ENCODE measurements at regions not wholly inside any gene's neighbourhood (a gene's known extent, or its start where the extent isn't known, plus 50 kb on each side); places are given as distances from the start of the nearest gene placed in this dataset.

DNA sequence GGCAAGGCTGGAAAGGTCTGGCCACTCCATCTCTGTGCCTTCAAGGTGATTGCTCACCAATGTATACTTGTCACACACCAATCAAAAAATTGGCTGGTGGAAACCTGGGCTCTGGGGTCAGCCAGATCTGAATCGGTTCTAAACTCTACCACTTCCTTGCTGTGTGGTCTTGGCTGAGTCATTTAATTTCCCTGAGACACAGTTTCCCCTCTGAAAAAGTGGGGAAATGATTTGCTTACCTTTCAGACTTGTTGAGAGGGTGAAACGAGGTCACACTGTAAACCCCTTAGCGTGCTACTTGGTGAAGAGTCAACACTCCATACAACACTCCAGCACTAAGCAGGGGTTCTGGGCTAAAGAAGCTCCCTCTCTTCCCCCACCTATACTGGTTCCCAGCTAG lies 252.3 kb upstream of the ZIC3 start:
- H3K4me1 Mint-ChIP-seq: no peaks in the 10 kb centered on the region
- H3K4me3 Mint-ChIP-seq: no peak overlapping the region

DNA sequence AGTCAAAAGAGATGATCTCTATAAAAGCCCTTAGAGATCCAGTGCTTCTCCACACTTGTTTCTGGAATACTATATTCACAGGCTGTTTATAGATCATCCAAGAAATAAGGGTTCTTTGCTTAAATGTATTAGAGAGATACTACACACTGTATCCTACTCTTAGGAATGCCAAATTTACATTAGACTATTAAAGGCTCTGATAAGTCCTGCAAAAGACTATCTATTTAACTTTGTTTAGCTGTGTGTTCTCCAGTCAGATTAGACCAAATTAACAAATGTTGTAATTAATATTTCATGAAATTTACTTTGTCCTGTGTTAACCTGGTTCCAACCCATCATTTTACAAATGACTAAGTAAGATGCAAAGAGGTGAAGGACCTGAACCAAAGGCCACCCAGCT lies 260.5 kb upstream of the ZIC3 start:
- peaks cover 2% of the 10 kb centered on the region for H3K9me3 Mint-ChIP-seq
- no peaks in the 10 kb centered on the region for H3K36me3 Mint-ChIP-seq
- no peak overlapping the region for H3K27ac Mint-ChIP-seq
- no peaks in the 10 kb centered on the region for H3K27me3 Mint-ChIP-seq
- no peak for ATAC-seq (ENCODE audit: low read depth)
- no peak for DNase-seq (ENCODE audit: low spot score in 2 of 2)
- H3K4me1 Mint-ChIP-seq: no peaks in the 10 kb centered on the region
- H3K4me3 Mint-ChIP-seq: no peak overlapping the region

More for the DNA sequence above, 252.3 kb upstream of the ZIC3 start:
- H3K27ac Mint-ChIP-seq: no peak overlapping the region
- no peaks in the 10 kb centered on the region for H3K36me3 Mint-ChIP-seq
- ATAC-seq (ENCODE audit: low read depth) (no peak), DNase-seq (ENCODE audit: low spot score in 2 of 2) (no peak)
- peaks cover 1% of the 10 kb centered on the region for H3K9me3 Mint-ChIP-seq
- no peaks in the 10 kb centered on the region for H3K27me3 Mint-ChIP-seq

DNA sequence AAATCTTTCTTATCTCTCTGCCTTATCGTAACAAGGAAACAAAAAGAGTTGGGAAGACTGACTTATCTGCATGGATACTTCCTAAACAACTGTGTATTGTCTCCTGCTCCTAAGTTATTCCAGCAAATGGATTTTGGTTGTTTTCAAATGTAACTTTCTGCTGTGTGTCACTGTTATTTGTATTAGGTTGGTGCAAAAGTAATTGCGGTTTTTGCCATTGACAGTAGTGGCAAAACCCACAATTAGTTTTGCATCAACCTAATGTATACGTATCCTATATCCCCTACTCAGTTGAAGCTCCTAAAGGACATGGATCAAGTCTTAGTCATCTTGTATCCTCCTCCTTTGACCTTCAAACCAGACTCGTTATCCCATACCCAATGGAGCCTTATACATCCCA lies 263.4 kb upstream of the GPR101 start:
- Mint-ChIP-seq H3K4me1 (no peaks in the 10 kb centered on the region), H3K36me3 (no peaks in the 10 kb centered on the region), H3K27me3 (no peaks in the 10 kb centered on the region), H3K4me3 (no peak overlapping the region), H3K9me3 (peaks cover 5% of the 10 kb centered on the region), H3K27ac (no peak overlapping the region)
- no peak for DNase-seq (ENCODE audit: low spot score in 2 of 2)
- ATAC-seq (ENCODE audit: low read depth): no peak

DNA sequence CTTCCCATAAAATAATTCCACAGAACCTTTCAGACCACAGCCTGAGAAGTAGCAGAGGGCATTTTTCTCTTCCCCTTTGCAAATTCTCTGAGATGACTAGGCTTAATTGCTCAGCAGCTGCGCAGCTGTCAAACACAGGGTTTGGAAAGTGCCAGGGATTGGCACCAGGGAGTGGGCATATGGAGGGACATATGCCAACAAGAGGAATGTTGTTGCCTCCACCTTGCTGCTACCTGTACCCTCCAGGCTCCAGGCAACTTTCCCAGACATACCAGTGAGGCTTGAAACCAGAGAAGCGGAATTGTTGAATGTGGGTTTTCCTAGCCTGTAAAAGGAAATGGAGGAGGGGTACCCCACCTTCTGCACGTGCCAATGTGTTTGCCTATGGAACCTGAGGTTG lies 256.2 kb upstream of the GPR101 start:
- Mint-ChIP-seq H3K27me3 (no peaks in the 10 kb centered on the region), H3K27ac (no peak overlapping the region), H3K4me1 (no peaks in the 10 kb centered on the region), H3K4me3 (no peak overlapping the region), H3K36me3 (no peaks in the 10 kb centered on the region), H3K9me3 (peaks cover 5% of the 10 kb centered on the region)
- ATAC-seq (ENCODE audit: low read depth) (no peak), DNase-seq (ENCODE audit: low spot score in 2 of 2) (no peak)

DNA sequence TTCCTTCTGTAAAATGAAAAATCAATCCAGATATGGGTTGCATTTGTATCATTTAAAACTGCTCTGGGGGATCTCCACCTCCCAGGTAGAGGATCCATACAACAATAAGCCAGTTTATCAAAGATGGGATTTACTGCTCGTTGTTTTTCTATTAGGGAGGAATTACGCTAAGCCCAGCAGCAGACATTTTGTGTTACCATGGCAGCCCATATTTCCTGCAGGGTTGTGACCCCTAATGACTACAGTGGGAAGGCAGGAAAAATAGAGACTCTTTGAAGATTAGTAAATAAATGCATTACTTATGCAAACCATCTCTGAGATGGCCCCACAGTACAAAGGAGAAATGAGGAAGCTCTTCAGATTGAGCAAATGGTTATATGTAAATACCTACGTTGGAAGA lies 253.4 kb upstream of the GPR101 start:
- H3K27me3 Mint-ChIP-seq: no peaks in the 10 kb centered on the region
- H3K4me1 Mint-ChIP-seq: no peaks in the 10 kb centered on the region
- H3K27ac Mint-ChIP-seq: no peak overlapping the region
- H3K36me3 Mint-ChIP-seq: no peaks in the 10 kb centered on the region
- no peak overlapping the region for H3K4me3 Mint-ChIP-seq
- DNase-seq (ENCODE audit: low spot score in 2 of 2) (no peak), ATAC-seq (ENCODE audit: low read depth) (no peak)
- no peaks in the 10 kb centered on the region for H3K9me3 Mint-ChIP-seq

DNA sequence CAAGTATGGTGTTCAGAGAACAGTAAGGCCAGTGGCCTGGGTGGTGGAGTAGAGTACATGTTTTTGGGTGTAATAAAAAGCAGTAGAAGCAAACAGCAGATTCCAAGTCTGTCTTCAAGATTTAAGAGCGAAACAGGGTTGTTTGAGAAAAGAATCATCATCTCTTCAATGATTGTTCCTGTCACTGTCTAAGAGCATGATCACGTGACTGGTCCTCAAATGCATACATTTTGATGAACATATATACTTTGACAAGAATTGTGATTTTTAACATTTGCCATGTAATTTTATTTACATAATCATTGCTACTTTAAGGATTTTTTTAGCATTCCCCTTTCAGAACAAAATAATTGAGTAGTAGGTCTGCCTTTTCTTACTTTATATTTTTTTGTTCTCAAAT lies 252.6 kb upstream of the GPR101 start:
- no peak overlapping the region for H3K4me3 Mint-ChIP-seq
- no peak for DNase-seq (ENCODE audit: low spot score in 2 of 2)
- H3K27me3 Mint-ChIP-seq: no peaks in the 10 kb centered on the region
- H3K36me3 Mint-ChIP-seq: no peaks in the 10 kb centered on the region
- ATAC-seq (ENCODE audit: low read depth): no peak
- H3K4me1 Mint-ChIP-seq: no peaks in the 10 kb centered on the region
- H3K9me3 Mint-ChIP-seq: no peaks in the 10 kb centered on the region
- no peak overlapping the region for H3K27ac Mint-ChIP-seq

DNA sequence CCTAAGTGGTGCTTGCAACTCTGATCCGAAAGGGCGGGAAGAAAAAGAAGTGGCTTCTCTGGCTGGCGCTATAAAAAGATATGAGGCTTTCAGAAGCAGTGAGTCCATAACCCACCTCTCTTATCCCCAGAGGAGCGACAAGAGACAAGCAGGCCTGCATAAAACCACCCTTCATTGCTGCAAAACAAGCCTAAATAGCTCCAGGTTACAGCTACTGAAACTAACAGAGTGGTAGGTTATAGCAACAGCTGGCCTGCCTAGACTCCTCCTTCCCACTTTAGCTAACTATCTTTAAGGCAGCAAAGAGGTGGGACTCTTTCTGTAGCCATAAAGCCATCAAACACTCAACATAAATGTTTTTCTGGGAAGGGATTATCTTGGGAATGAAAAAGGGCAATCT lies 245.0 kb upstream of the GPR101 start:
- no peak overlapping the region for H3K27ac Mint-ChIP-seq

DNA sequence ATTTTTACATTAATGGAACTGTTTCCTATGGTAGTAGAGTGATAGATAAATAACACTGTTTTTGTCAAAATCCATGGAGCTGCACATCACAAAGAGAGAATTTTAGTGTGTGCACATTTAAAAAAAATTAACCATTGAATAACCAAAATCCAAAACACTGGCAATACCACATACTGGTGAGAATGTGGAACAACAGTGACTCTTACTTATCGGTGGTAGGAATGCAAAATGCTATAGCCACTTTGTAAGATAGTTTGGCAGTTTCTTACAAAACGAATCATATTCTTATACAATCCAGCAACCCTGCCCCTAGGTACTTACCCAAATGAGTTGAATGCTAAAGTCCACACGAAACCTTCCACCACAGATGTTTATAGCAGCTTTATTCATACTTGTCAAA lies 229.6 kb upstream of the GPR101 start:
- no peak for DNase-seq (ENCODE audit: low spot score in 2 of 2)
- Mint-ChIP-seq H3K27me3 (peaks cover 2% of the 10 kb centered on the region), H3K4me1 (no peaks in the 10 kb centered on the region), H3K27ac (no peak overlapping the region), H3K36me3 (no peaks in the 10 kb centered on the region), H3K9me3 (no peaks in the 10 kb centered on the region), H3K4me3 (no peak overlapping the region)
- no peak for ATAC-seq (ENCODE audit: low read depth)

More for the DNA sequence above, 245.0 kb upstream of the GPR101 start:
- no peak for ATAC-seq (ENCODE audit: low read depth)
- Mint-ChIP-seq H3K36me3 (no peaks in the 10 kb centered on the region), H3K9me3 (no peaks in the 10 kb centered on the region), H3K4me1 (no peaks in the 10 kb centered on the region), H3K4me3 (no peak overlapping the region), H3K27me3 (no peaks in the 10 kb centered on the region)
- DNase-seq (ENCODE audit: low spot score in 2 of 2): no peak

DNA sequence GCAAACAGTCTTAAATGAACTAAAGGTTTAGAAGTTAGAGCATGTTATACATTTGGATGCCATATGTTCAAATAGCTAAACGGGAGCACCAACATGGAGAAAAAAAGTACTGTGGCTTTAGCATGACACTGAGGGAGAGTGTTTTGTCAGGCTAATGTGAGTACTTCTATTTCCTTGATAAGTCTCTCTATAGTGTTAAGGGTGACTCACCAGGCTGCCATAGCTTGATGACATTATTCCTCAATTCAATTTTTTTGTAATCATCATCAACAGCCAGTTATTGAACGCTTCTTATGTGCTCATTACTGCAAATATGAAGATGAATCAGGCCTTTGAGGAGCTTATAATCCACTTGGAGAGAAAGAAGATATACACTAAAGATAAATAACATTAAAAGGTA lies 211.4 kb upstream of the GPR101 start:
- Mint-ChIP-seq H3K9me3 (no peaks in the 10 kb centered on the region), H3K27ac (no peak overlapping the region), H3K4me1 (no peaks in the 10 kb centered on the region), H3K4me3 (no peak overlapping the region), H3K36me3 (no peaks in the 10 kb centered on the region), H3K27me3 (peaks cover 2% of the 10 kb centered on the region)
- no peak for DNase-seq (ENCODE audit: low spot score in 2 of 2)
- no peak for ATAC-seq (ENCODE audit: low read depth)

DNA sequence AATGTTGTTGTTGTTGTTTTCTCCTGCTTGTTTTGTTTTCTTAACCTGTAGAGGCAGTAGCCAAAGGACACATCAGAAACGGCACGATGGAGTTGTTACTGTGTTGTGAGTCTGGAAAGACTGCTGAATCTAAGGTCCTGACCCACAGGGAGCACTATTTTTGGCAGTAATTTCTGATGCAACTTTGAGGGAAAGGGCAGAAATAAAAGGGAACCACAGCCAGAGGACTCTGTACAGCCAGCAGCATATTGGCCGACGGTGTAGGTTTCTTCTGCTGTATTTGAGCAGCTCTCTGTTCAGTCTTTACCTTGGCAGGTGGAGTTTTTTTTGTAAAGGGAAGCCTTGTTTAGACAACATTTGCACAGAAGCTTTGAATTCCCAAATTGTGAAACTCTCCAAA lies 203.0 kb upstream of the GPR101 start:
- DNase-seq (ENCODE audit: low spot score in 2 of 2): no peak
- Mint-ChIP-seq H3K9me3 (no peaks in the 10 kb centered on the region), H3K4me1 (no peaks in the 10 kb centered on the region), H3K27ac (no peak overlapping the region), H3K4me3 (no peak overlapping the region), H3K27me3 (no peaks in the 10 kb centered on the region), H3K36me3 (no peaks in the 10 kb centered on the region)
- no peak for ATAC-seq (ENCODE audit: low read depth)

DNA sequence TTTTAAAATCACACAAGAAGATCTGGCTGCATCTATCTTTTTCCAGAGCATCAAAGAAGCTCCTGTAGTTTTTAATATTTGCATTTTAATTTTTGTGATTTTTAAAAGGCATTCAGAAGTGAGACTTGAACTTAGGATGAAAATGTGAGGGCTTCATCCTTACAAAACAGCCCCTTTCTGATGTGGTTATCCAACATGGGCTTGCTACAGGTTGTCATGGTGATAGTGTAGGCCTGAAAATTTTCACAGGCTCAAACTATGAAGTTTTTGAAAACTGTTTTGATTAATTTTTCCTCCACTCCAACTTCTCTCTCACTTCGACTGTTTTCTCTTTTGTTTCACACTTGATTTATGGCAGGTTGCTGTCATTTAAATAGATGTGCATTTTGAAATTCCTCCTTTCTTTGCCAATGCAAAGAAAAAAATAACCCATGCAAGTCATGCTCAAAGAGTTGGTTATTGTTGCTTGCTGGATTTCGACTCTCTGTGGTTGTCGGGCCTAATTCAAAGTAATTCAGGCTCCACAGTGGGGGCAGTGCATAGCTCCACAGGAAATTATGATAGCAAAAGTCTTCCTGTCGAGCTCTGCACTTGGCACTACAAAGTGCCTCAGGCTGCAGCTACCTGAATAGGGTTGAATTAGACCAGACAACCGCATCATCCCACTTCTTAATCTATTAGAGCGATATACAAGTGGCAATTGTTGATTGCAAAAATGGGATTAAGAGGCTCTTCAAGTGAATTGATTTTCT lies 201.0 kb upstream of the GPR101 start:
- no peaks in the 10 kb centered on the region for H3K27me3 Mint-ChIP-seq
- no peaks in the 10 kb centered on the region for H3K4me1 Mint-ChIP-seq
- no peak for ATAC-seq (ENCODE audit: low read depth)
- H3K9me3 Mint-ChIP-seq: no peaks in the 10 kb centered on the region
- no peaks in the 10 kb centered on the region for H3K36me3 Mint-ChIP-seq
- no peak for DNase-seq (ENCODE audit: low spot score in 2 of 2)
- no peak overlapping the region for H3K27ac Mint-ChIP-seq
- H3K4me3 Mint-ChIP-seq: no peak overlapping the region

DNA sequence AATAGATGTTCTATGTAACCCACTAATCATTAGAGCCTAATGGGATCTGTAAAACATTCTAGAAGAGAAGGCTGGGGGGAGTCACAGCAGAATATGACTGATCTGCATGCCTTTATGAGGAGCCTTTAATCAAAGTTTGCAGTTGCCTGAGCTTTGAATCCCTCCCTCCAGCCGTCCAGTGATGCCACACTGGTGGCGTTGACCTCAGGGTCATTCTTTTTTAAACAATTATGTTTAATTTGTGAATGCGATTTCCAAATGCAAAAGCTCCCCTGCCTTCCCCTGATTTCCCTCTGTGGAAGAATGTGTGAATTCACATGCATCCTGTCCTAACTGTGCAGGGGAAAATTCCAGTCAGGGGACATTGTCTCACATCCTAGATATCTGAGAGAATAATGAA lies 199.7 kb upstream of the GPR101 start:
- Mint-ChIP-seq H3K9me3 (no peaks in the 10 kb centered on the region), H3K4me3 (no peak overlapping the region), H3K36me3 (no peaks in the 10 kb centered on the region), H3K27ac (no peak overlapping the region), H3K4me1 (no peaks in the 10 kb centered on the region), H3K27me3 (no peaks in the 10 kb centered on the region)
- no peak for DNase-seq (ENCODE audit: low spot score in 2 of 2)
- ATAC-seq (ENCODE audit: low read depth): no peak

DNA sequence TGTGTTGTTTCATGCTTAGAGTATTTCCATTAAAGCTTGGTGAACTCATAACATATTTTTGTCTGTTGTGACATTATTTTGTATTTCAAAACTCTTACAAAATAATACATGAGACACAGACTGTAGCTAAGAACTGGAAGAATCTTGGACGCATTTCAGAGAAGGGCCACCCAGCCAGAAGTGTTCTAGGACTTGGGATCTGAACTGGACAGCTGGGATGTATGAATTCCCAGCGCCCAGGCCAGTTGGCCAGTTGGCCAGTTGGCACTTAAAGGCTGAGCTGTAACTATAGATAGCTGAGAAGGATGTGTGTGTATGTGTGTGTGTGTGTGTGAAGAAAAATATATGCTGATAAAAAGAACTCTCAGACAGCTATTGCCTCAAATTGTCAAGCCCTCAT lies 193.4 kb upstream of the GPR101 start:
- H3K4me1 Mint-ChIP-seq: no peaks in the 10 kb centered on the region
- H3K27ac Mint-ChIP-seq: no peak overlapping the region
- no peaks in the 10 kb centered on the region for H3K27me3 Mint-ChIP-seq
- H3K9me3 Mint-ChIP-seq: peaks cover 2% of the 10 kb centered on the region
- no peaks in the 10 kb centered on the region for H3K36me3 Mint-ChIP-seq
- no peak for DNase-seq (ENCODE audit: low spot score in 2 of 2)
- H3K4me3 Mint-ChIP-seq: no peak overlapping the region
- no peak for ATAC-seq (ENCODE audit: low read depth)

DNA sequence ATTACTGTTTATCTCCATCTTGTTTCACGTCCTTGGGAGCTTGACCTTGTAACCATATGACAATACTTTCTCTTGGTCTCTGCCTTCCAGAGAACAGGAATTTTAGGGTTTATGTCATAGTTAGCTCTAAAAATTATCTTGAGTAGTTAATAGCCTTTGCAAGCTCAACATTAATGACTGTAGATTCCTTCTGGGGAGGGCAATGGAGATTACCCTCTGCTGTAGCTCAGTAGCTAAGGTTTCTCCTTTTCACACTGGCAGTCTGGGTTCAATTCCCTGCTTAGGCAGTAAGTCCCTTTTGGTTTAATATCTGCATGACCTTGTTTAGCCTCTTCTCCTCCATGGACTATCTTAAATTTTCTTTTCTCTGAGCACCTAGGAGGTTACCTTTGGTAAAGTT lies 181.7 kb upstream of the GPR101 start:
- H3K9me3 Mint-ChIP-seq: no peaks in the 10 kb centered on the region
- no peaks in the 10 kb centered on the region for H3K27me3 Mint-ChIP-seq
- H3K4me3 Mint-ChIP-seq: no peak overlapping the region
- no peak for DNase-seq (ENCODE audit: low spot score in 2 of 2)
- H3K4me1 Mint-ChIP-seq: no peaks in the 10 kb centered on the region
- no peak overlapping the region for H3K27ac Mint-ChIP-seq
- H3K36me3 Mint-ChIP-seq: no peaks in the 10 kb centered on the region
- ATAC-seq (ENCODE audit: low read depth): no peak

DNA sequence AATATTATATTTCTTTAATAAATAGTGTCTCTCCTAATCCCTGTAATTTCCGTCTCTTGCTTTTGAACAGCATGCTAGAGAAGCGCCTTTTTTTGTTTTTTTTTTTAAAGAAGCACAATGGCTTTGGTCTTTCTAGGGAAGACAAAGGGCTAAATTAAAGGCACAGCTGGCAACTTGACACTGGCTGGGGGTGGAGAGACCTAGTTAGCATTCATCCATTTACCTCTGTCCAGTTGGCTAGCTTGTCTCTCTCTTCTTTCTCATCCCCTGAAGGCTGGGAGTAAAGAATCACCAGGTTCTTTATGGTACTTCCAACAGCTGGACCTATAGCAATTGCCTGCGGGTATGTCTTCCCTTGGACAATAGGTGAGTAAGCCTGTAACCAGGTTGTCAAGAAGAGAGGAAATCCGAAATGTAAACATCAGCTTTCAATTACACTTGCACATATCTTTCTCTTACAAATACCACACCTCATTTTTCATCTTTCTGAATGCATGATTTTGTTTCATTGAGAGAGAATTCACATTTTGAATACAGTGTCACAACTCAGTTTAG lies 178.4 kb upstream of the GPR101 start:
- ATAC-seq (ENCODE audit: low read depth) (no peak), DNase-seq (ENCODE audit: low spot score in 2 of 2) (no peak)
- Mint-ChIP-seq H3K9me3 (peaks cover 1% of the 10 kb centered on the region), H3K4me1 (no peaks in the 10 kb centered on the region), H3K36me3 (no peaks in the 10 kb centered on the region), H3K27ac (no peak overlapping the region), H3K27me3 (peaks cover 1% of the 10 kb centered on the region), H3K4me3 (no peak overlapping the region)
